PC-3 (cell line): ENCODE measurements at regions not wholly inside any gene's neighbourhood (a gene's known extent, or its start where the extent isn't known, plus 50 kb on each side); places are given as distances from the start of the nearest gene placed in this dataset.

Source experiments
- ATAC-seq: fragments of 200-7000 bp; cut with Tn5 transposase; 2 replicates; pipeline ENCODE4 v1.9.1; 2020; ENCODE audit warnings: mild to moderate bottlenecking, moderate library complexity
- BruUV-seq: library from RNA; stranded (reverse); fragments of 400-500 nt; replicated peaks from 2 replicates; lab custom pipeline; 2021; lab: Mats Ljungman, UMichigan
- CTCF ChIA-PET: fragments of 300-600 bp; sonication (Branson Sonifier 250); formaldehyde crosslinking; loops from one replicate; lab custom pipeline; 2022; ENCODE audit warnings: antibody characterized with exemption; lab: Charles Lee
- POLR2A ChIA-PET: fragments of 300-600 bp; sonication (Branson Sonifier 250); formaldehyde crosslinking; loops from one replicate; lab custom pipeline; 2022; ENCODE audit warnings: antibody characterized with exemption; ENCODE audit not compliant: unreplicated experiment; lab: Charles Lee
- DNase-seq: peaks from one replicate; pipeline ENCODE4 v3.0.0-alpha.2; 2015
- H2AFZ ChIP-seq: fragments of 300-600 bp; sonication (generic); 2 replicates; pipeline ENCODE4 v1.6.0; 2016; ENCODE audit warnings: antibody characterized with exemption, low read length
- H3F3A ChIP-seq: fragments of 300-600 bp; sonication (generic); one replicate; pipeline ENCODE4 v1.6.0; 2017; ENCODE audit warnings: antibody characterized with exemption, low read length, control low read depth, mild to moderate bottlenecking; ENCODE audit not compliant: unreplicated experiment
- H3K27ac ChIP-seq: fragments of 300-600 bp; sonication (generic); 2 replicates; pipeline ENCODE4 v1.5.1; 2016; ENCODE audit warnings: mild to moderate bottlenecking, low read length
- H3K27me3 ChIP-seq: fragments of 300-600 bp; sonication (generic); 2 replicates; pipeline ENCODE4 v1.6.1; 2016; ENCODE audit warnings: low read length, mixed read lengths
- H3K36me3 ChIP-seq: fragments of 300-600 bp; sonication (generic); 2 replicates; pipeline ENCODE4 v1.6.1; 2016; ENCODE audit warnings: low read depth, mixed run types, low read length, mixed read lengths
- H3K4me1 ChIP-seq: fragments of 300-600 bp; sonication (generic); 2 replicates; pipeline ENCODE4 v1.5.1; 2016; ENCODE audit warnings: low read length; ENCODE audit not compliant: insufficient read depth
- H3K4me2 ChIP-seq: fragments of 300-600 bp; sonication (generic); 2 replicates; pipeline ENCODE4 v1.6.0; 2016; ENCODE audit warnings: low read length
- H3K4me3 ChIP-seq: fragments of 300-600 bp; sonication (generic); 2 replicates; pipeline ENCODE4 v1.5.1; 2016; ENCODE audit warnings: mild to moderate bottlenecking, low read length, mixed read lengths
- H3K79me2 ChIP-seq: fragments of 300-600 bp; sonication (generic); 2 replicates; pipeline ENCODE4 v1.6.1; 2017; ENCODE audit warnings: low read length, mixed read lengths
- H3K9ac ChIP-seq: fragments of 300-600 bp; sonication (generic); 2 replicates; pipeline ENCODE4 v1.6.0; 2016; ENCODE audit warnings: mild to moderate bottlenecking, low read length
- H3K9me2 ChIP-seq: fragments of 300-600 bp; sonication (generic); replicated peaks from 2 replicates; pipeline ENCODE4 v1.6.1; 2016; ENCODE audit warnings: mixed run types, low read length, mixed read lengths
- H3K9me3 ChIP-seq: fragments of 300-600 bp; sonication (generic); 2 replicates; pipeline ENCODE4 v1.6.1; 2016; ENCODE audit warnings: low read length, mixed read lengths
- H4K20me1 ChIP-seq: fragments of 300-600 bp; sonication (generic); 2 replicates; pipeline ENCODE4 v1.6.1; 2016; ENCODE audit warnings: low read length, mixed read lengths
- EZH2 ChIP-seq: fragments of 300-600 bp; sonication (generic); IDR thresholded peaks from one replicate; pipeline ENCODE4 v1.6.1; 2017; ENCODE audit warnings: antibody characterized with exemption, mild to moderate bottlenecking, low read length; ENCODE audit not compliant: unreplicated experiment
- EZH2phosphoT487 ChIP-seq: fragments of 300-600 bp; sonication (generic); IDR thresholded peaks from 2 replicates; pipeline ENCODE4 v1.6.1; 2018; ENCODE audit warnings: mild to moderate bottlenecking, antibody characterized with exemption, low read length, borderline replicate concordance
- intact Hi-C: fragments of 100-400 bp; cut with micrococcal nuclease; formaldehyde crosslinking; loops from 2 replicates; pipeline ENCODE4 v1.9.0; 2023
- TF ChIP-seq, protein P1 (sequence below): fragments of 300-600 bp; sonication (generic); conservative IDR thresholded peaks from 2 replicates; pipeline ENCODE4 v1.5.1; 2017; ENCODE audit warnings: antibody characterized with exemption, low read depth, mild to moderate bottlenecking, low read length

DNA sequence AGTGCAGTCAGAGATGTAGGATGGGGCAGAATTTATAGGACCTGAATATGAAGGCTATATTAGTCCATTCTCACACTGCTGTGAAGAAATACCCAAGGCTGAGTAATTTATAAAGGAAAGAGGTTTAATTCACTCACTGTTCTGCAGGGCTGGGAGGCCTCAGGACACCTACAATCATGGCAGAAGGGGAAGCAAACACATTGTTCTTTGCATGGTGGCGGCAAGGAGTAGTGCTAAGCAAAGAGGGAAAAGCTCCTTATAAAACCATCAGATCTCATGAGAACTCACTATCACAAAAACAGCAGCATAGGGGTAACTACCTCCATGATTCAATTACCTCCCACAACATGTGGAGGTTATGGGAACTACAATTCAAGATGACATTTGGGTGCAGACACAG lies 76.8 kb upstream of the MSTN start:
- H3K9ac ChIP-seq, result no peak overlapping the region
- no peak overlapping the region for H2AFZ ChIP-seq
- H3K27ac ChIP-seq, result no peak overlapping the region
- no peak for DNase-seq
- no peaks in the 10 kb centered on the region for H3K27me3 ChIP-seq
- no peak overlapping the region for H3K4me2 ChIP-seq
- H3K4me1 ChIP-seq, result no peaks in the 10 kb centered on the region
- no peak overlapping the region for H3K4me3 ChIP-seq
- no peak for TF ChIP-seq EZH2phosphoT487
- TF ChIP-seq, protein P1, sequence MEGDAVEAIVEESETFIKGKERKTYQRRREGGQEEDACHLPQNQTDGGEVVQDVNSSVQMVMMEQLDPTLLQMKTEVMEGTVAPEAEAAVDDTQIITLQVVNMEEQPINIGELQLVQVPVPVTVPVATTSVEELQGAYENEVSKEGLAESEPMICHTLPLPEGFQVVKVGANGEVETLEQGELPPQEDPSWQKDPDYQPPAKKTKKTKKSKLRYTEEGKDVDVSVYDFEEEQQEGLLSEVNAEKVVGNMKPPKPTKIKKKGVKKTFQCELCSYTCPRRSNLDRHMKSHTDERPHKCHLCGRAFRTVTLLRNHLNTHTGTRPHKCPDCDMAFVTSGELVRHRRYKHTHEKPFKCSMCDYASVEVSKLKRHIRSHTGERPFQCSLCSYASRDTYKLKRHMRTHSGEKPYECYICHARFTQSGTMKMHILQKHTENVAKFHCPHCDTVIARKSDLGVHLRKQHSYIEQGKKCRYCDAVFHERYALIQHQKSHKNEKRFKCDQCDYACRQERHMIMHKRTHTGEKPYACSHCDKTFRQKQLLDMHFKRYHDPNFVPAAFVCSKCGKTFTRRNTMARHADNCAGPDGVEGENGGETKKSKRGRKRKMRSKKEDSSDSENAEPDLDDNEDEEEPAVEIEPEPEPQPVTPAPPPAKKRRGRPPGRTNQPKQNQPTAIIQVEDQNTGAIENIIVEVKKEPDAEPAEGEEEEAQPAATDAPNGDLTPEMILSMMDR, result no peak
- no peak for TF ChIP-seq EZH2
- ChIA-PET CTCF (no interaction called here), POLR2A (interaction anchor here (0.5 kb wide), 1 partner anchor 78 kb away, joined by 3 read pairs; no protein-coding TSS in a partner anchor)
- intact Hi-C loops, result no loop called here
- BruUV-seq, result no TSS peak
- H3K36me3 ChIP-seq, result no peaks in the 10 kb centered on the region
- H3K9me2 ChIP-seq, result no peaks in the 10 kb centered on the region
- ATAC-seq, result no peak
- H3K9me3 ChIP-seq, result 0 out of 2 replicates have a peak, but pooled peaks cover 5% of the 10 kb centered on the region
- no peaks in the 10 kb centered on the region for H3F3A ChIP-seq
- no peaks in the 10 kb centered on the region for H4K20me1 ChIP-seq
- H3K79me2 ChIP-seq, result no peaks in the 10 kb centered on the region

DNA sequence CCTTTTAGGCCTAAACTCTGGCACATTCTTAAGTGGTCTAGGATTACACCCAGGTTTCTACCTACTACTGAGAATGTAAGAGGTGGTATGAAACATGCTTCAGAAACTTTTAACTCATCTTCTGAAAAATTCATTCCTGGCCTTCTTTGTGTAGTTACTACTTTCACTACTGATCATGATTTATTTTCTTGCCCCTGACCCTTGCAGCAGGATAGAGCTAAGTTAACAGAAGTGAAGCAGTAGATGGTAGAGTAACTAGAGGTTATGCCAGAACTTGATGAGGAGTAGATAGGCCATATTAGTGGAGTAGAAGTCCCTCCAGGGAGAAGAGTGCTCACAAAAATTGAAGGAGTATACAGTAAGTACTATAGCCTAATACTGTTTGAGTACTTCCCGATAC lies 75.5 kb upstream of the MSTN start:
- DNase-seq (no peak), ATAC-seq (no peak)
- no peaks in the 10 kb centered on the region for H3K79me2 ChIP-seq
- H3K4me3 ChIP-seq, result no peak overlapping the region
- H3K27ac ChIP-seq, result no peak overlapping the region
- no peaks in the 10 kb centered on the region for H3K4me1 ChIP-seq
- no peaks in the 10 kb centered on the region for H4K20me1 ChIP-seq
- H2AFZ ChIP-seq, result no peak overlapping the region
- ChIA-PET POLR2A (interaction anchor here (0.6 kb wide), 1 partner anchor 313 kb away, joined by 4 read pairs; no protein-coding TSS in a partner anchor), CTCF (no interaction called here)
- H3K27me3 ChIP-seq, result no peaks in the 10 kb centered on the region
- no peaks in the 10 kb centered on the region for H3F3A ChIP-seq
- H3K9ac ChIP-seq, result no peak overlapping the region
- no peaks in the 10 kb centered on the region for H3K9me2 ChIP-seq
- H3K4me2 ChIP-seq, result no peak overlapping the region
- intact Hi-C loops, result no loop called here
- BruUV-seq, result no TSS peak
- H3K36me3 ChIP-seq, result no peaks in the 10 kb centered on the region
- 0 out of 2 replicates have a peak, but pooled peaks cover 5% of the 10 kb centered on the region for H3K9me3 ChIP-seq
- TF ChIP-seq EZH2phosphoT487, result no peak
- no peak for TF ChIP-seq EZH2
- TF ChIP-seq, protein P1, result no peak

DNA sequence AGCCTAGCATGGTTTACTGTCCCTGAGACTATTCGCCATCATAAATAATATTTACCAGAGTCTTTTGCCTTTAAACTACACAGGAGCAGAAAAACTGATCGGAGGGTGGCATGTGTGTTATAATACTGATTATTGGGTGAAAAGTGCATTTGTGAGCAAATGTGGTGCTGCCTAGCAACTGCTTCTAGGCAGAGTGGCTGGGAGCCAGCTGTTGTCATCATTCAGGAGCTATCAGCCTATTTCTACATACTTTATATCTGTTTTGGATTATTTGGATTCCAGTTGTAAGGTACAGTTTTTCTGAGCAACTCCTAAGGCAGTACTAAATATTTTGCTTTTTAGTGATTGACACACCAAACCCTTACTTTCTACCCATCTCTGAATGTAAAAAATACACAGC lies 75.0 kb upstream of the MSTN start:
- H3K4me1 ChIP-seq, result no peaks in the 10 kb centered on the region
- H3K9me2 ChIP-seq, result no peaks in the 10 kb centered on the region
- ChIA-PET POLR2A (no interaction called here), CTCF (no interaction called here)
- intact Hi-C loops, result no loop called here
- no peaks in the 10 kb centered on the region for H3K79me2 ChIP-seq
- DNase-seq, result no peak
- H3F3A ChIP-seq, result no peaks in the 10 kb centered on the region
- TF ChIP-seq EZH2 (no peak), EZH2phosphoT487 (no peak)
- TF ChIP-seq, protein P1, result no peak
- H3K9ac ChIP-seq, result no peak overlapping the region
- H3K36me3 ChIP-seq, result no peaks in the 10 kb centered on the region
- no peaks in the 10 kb centered on the region for H3K27me3 ChIP-seq
- no peak overlapping the region for H2AFZ ChIP-seq
- no peaks in the 10 kb centered on the region for H4K20me1 ChIP-seq
- no peak for ATAC-seq
- no TSS peak for BruUV-seq
- no peak overlapping the region for H3K4me2 ChIP-seq
- H3K9me3 ChIP-seq, result 0 out of 2 replicates have a peak, but pooled peaks cover 5% of the 10 kb centered on the region
- no peak overlapping the region for H3K27ac ChIP-seq
- no peak overlapping the region for H3K4me3 ChIP-seq
